CD4-positive, alpha-beta T cell treated with Interleukin-1 beta for 1 hour (primary cell): ENCODE measurements at regions not wholly inside any gene's neighbourhood (a gene's known extent, or its start where the extent isn't known, plus 50 kb on each side); places are given as distances from the start of the nearest gene placed in this dataset.
"Not testable (repeated sequence)": the region's sequence is repeated elsewhere in the genome, so short reads cannot be mapped to it uniquely, and the experiment has no call there.

Experiments used
- DNase-seq, 2 donors: peaks; one replicate each; pipeline ENCODE4 v3.0.0-alpha.2; 2020 to 2022

- no peak for DNase-seq
Observed at GRCh38 chr6:103504501-103505154, 1355.1 kb downstream of the HACE1 start.

GRCh38 chr6:103496588-103496987 is 1363.1 kb downstream of the HACE1 start:
- not testable (repeated sequence) for DNase-seq

GRCh38 chr6:103456652-103457051 is 1403.1 kb downstream of the HACE1 start:
- no peak for DNase-seq

- no peak for DNase-seq
Observed at GRCh38 chr6:103455275-103455674, 1404.4 kb downstream of the HACE1 start.

GRCh38 chr6:103409475-103409874 is 1450.2 kb downstream of the HACE1 start:
- no peak for DNase-seq

- no peak for DNase-seq
Observed at GRCh38 chr6:103405321-103405720, 1454.4 kb downstream of the HACE1 start.

GRCh38 chr6:103404799-103405198 is 1454.9 kb downstream of the HACE1 start:
- no peak for DNase-seq

- DNase-seq: no peak
Observed at GRCh38 chr6:103396768-103397167, 1463.0 kb downstream of the HACE1 start.

GRCh38 chr6:103379272-103379671 is 1480.4 kb downstream of the HACE1 start:
- no peak for DNase-seq

GRCh38 chr6:103367212-103367611 is 1492.5 kb downstream of the HACE1 start:
- no peak for DNase-seq

GRCh38 chr6:103356531-103356930 is 1503.2 kb downstream of the HACE1 start:
- no peak for DNase-seq

- no peak for DNase-seq
Observed at GRCh38 chr6:103344554-103345163, 1515.1 kb downstream of the HACE1 start.

GRCh38 chr6:103335412-103335811 is 1524.3 kb downstream of the HACE1 start:
- no peak for DNase-seq

GRCh38 chr6:103326760-103327757 is 1532.7 kb downstream of the HACE1 start:
- DNase-seq: no peak

- DNase-seq: no peak
Observed at GRCh38 chr6:103313432-103313831, 1546.3 kb downstream of the HACE1 start.

GRCh38 chr6:103294376-103294775 is 1565.3 kb downstream of the HACE1 start:
- DNase-seq: not testable (repeated sequence)

- no peak for DNase-seq
Observed at GRCh38 chr6:103284835-103285234, 1574.9 kb downstream of the HACE1 start.

- no peak for DNase-seq
Observed at GRCh38 chr6:103280417-103280816, 1579.3 kb downstream of the HACE1 start.

- no peak for DNase-seq
Observed at GRCh38 chr6:103277936-103278335, 1581.8 kb downstream of the HACE1 start.

GRCh38 chr6:103273048-103273447 is 1586.7 kb downstream of the HACE1 start:
- DNase-seq: no peak

GRCh38 chr6:103269581-103269980 is 1590.1 kb downstream of the HACE1 start:
- no peak for DNase-seq

- DNase-seq: no peak
Observed at GRCh38 chr6:103268335-103268734, 1591.4 kb downstream of the HACE1 start.

GRCh38 chr6:103264020-103264419 is 1595.7 kb downstream of the HACE1 start:
- no peak for DNase-seq

- no peak for DNase-seq
Observed at GRCh38 chr6:103255132-103255531, 1604.6 kb downstream of the HACE1 start.
